ENCODE measurements at regions not wholly inside any gene's neighbourhood (a gene's known extent, or its start where the extent isn't known, plus 50 kb on each side); places are given as distances from the start of the nearest gene placed in this dataset.

- TF ChIP-seq CTCF (IDR thresholded peaks at IDR 0.05; ENCODE audit: low read length) (no peak), EZH2phosphoT487 (IDR thresholded peaks at IDR 0.05; ENCODE audit: low read length) (no peak)
These were observed 1300.2 kb downstream of the ADGRL3 start for GRCh38 chr4:62500296-62500695.
